ENCODE measurements at regions not wholly inside any gene's neighbourhood (a gene's known extent, or its start where the extent isn't known, plus 50 kb on each side); places are given as distances from the start of the nearest gene placed in this dataset.

- Mint-ChIP-seq H3K4me3 (ENCODE audit: low read depth, unreplicated experiment) (no peak overlapping the region), H3K4me1 (ENCODE audit: low read depth, unreplicated experiment) (no peaks in the 10 kb centered on the region), H3K27me3 (ENCODE audit: unreplicated experiment) (no peaks in the 10 kb centered on the region), H3K9me3 (ENCODE audit: low read depth, unreplicated experiment) (peaks cover 3% of the 10 kb centered on the region), H3K27ac (ENCODE audit: unreplicated experiment) (no peak overlapping the region), H3K36me3 (ENCODE audit: insufficient read depth, unreplicated experiment) (no peaks in the 10 kb centered on the region)
- TF ChIP-seq CTCF (IDR thresholded peaks at IDR 0.05; ENCODE audit: unreplicated experiment) = no peak
- DNase-seq = no peak
- no TSS peak for BruUV-seq (replicated peaks)
- intact Hi-C loops (cut with micrococcal nuclease; ENCODE audit: unreplicated experiment) = no loop called here
- CTCF ChIA-PET = no interaction called here
These were observed 62.3 kb upstream of the PAGE3 start for GRCh38 chrX:55326985-55327384.

GRCh38 chrX:55335296-55335695 lies 70.6 kb upstream of the PAGE3 start:
- DNase-seq = no peak
- no peak overlapping the region for H3K4me3 Mint-ChIP-seq (ENCODE audit: low read depth, unreplicated experiment)
- no peaks in the 10 kb centered on the region for H3K36me3 Mint-ChIP-seq (ENCODE audit: insufficient read depth, unreplicated experiment)
- no TSS peak for BruUV-seq (replicated peaks)
- TF ChIP-seq CTCF (IDR thresholded peaks at IDR 0.05; ENCODE audit: unreplicated experiment) = no peak
- CTCF ChIA-PET = no interaction called here
- no peaks in the 10 kb centered on the region for H3K4me1 Mint-ChIP-seq (ENCODE audit: low read depth, unreplicated experiment)
- intact Hi-C loops (cut with micrococcal nuclease; ENCODE audit: unreplicated experiment) = no loop called here
- no peak overlapping the region for H3K27ac Mint-ChIP-seq (ENCODE audit: unreplicated experiment)
- peaks cover 3% of the 10 kb centered on the region for H3K9me3 Mint-ChIP-seq (ENCODE audit: low read depth, unreplicated experiment)
- no peaks in the 10 kb centered on the region for H3K27me3 Mint-ChIP-seq (ENCODE audit: unreplicated experiment)

DNA sequence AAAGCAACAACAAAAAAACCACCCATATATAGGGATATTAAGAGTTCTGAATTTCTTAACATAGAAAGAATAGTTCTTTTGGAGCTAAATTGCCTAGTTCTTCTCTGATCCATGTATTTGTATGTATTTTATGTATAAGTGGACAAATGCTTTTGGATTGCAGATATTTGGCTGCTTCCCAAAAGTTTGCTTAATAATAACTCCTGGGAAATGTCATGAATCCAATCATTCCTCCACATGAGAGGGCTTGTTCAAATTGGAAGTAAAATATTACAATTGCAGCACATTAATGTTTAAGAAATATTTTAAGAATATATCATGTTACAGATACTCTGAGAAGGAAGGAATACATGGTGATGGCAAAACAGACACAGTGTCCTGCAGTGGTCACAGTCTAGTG lies 71.5 kb upstream of the PAGE3 start:
- TF ChIP-seq CTCF (IDR thresholded peaks at IDR 0.05; ENCODE audit: unreplicated experiment) = no peak
- Mint-ChIP-seq H3K36me3 (ENCODE audit: insufficient read depth, unreplicated experiment) (no peaks in the 10 kb centered on the region), H3K9me3 (ENCODE audit: low read depth, unreplicated experiment) (peaks cover 3% of the 10 kb centered on the region), H3K4me3 (ENCODE audit: low read depth, unreplicated experiment) (no peak overlapping the region), H3K4me1 (ENCODE audit: low read depth, unreplicated experiment) (no peaks in the 10 kb centered on the region), H3K27me3 (ENCODE audit: unreplicated experiment) (no peaks in the 10 kb centered on the region), H3K27ac (ENCODE audit: unreplicated experiment) (no peak overlapping the region)
- intact Hi-C loops (cut with micrococcal nuclease; ENCODE audit: unreplicated experiment) = no loop called here
- DNase-seq = no peak
- CTCF ChIA-PET = interaction anchor here (0.5 kb wide), 1 partner anchor 33 kb away, joined by 3 read pairs; no protein-coding TSS in a partner anchor
- BruUV-seq (replicated peaks) = no TSS peak

GRCh38 chrX:55340896-55341433 lies 76.2 kb upstream of the PAGE3 start:
- Mint-ChIP-seq H3K27me3 (ENCODE audit: unreplicated experiment) (no peaks in the 10 kb centered on the region), H3K9me3 (ENCODE audit: low read depth, unreplicated experiment) (peaks cover 9% of the 10 kb centered on the region), H3K4me1 (ENCODE audit: low read depth, unreplicated experiment) (no peaks in the 10 kb centered on the region), H3K27ac (ENCODE audit: unreplicated experiment) (no peak overlapping the region), H3K4me3 (ENCODE audit: low read depth, unreplicated experiment) (no peak overlapping the region), H3K36me3 (ENCODE audit: insufficient read depth, unreplicated experiment) (no peaks in the 10 kb centered on the region)
- intact Hi-C loops (cut with micrococcal nuclease; ENCODE audit: unreplicated experiment) = no loop called here
- CTCF ChIA-PET = no interaction called here
- BruUV-seq (replicated peaks) = no TSS peak
- TF ChIP-seq CTCF (IDR thresholded peaks at IDR 0.05; ENCODE audit: unreplicated experiment) = no peak
- DNase-seq = no peak

Measured in Calu3 (cell line).